NK-92 treated with Interleukin-12 subunit alpha and Interleukin-12 subunit beta, amount 100 ng/mL, for 24 hours (cell line): ENCODE measurements at regions not wholly inside any gene's neighbourhood (a gene's known extent, or its start where the extent isn't known, plus 50 kb on each side); places are given as distances from the start of the nearest gene placed in this dataset.

Experiments used
- DNase-seq: peaks from one replicate; lab custom pipeline; 2025; lab: John Stamatoyannopoulos, UW

GRCh38 chr3:159765030-159765859, 223.4 kb upstream of the IL12A start:
- DNase-seq: no peak

DNA sequence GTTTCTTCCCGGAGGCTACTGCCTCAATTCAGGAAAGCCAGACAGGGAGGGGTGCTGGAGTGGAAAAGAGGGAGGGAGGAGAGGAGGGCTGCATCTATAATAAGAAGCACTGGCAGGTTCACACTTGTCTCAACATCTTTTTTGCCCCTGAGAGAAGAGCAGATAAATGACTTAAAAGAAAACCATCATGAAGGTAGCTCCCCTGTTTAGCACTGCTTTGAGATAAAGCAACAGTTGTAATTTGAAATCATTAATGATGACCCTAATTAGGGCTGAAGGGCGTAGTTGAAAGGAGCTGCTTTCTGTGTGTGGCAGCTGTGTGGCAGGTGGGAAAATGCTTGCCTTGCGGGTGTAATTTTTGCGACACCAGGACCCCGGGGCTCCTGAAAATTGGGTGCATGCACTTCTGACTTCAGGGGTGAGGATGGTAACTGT, 222.8 kb upstream of the IL12A start:
- no peak for DNase-seq

DNA sequence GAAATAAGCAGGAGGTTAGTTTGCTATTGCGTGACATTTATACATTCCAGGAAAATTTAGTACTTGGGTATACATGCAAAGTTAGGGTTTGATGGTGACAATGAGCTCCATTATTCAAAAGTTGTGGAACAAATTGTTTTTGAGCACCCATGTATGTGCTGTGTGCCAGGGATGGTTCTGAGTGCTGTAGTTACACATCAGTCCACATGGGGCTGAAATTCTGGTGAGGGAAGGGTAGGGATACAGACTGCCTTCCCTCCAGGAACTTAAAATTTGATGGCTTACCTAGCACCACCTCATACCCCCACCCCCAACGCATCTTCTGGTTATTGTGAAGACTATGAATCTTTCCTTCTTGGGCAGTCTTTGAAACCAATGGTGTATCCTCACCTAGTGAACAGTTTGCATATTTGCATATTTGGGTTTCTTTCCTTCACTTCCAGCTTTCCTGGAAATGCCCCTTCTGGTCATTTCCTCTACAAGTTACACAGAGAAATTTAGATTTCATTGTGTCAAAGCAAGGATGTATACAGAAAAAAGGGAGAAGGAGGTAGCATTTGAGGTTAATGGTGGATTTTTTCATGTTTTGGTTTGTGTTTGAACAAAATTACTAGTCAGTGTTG, 222.0 kb upstream of the IL12A start:
- DNase-seq: no peak

DNA sequence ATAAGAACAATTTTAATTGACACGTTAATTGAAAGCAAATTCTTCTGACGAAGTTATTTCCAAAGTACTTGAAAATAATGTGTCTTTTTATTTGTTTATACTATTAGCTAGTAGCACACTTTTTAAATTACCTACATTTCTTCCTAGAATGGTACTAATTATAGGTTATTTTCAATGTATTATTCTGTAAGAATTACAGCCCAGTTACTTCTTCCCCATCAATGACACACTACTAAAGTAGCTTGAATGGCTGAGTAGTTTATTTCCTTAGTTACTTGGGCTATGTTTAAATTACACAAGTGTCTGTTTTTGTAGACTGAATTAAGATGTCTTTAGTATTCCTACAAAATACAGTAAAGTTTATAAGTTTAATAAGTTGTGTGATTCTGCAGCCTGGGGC, 217.6 kb upstream of the IL12A start:
- no peak for DNase-seq

DNA sequence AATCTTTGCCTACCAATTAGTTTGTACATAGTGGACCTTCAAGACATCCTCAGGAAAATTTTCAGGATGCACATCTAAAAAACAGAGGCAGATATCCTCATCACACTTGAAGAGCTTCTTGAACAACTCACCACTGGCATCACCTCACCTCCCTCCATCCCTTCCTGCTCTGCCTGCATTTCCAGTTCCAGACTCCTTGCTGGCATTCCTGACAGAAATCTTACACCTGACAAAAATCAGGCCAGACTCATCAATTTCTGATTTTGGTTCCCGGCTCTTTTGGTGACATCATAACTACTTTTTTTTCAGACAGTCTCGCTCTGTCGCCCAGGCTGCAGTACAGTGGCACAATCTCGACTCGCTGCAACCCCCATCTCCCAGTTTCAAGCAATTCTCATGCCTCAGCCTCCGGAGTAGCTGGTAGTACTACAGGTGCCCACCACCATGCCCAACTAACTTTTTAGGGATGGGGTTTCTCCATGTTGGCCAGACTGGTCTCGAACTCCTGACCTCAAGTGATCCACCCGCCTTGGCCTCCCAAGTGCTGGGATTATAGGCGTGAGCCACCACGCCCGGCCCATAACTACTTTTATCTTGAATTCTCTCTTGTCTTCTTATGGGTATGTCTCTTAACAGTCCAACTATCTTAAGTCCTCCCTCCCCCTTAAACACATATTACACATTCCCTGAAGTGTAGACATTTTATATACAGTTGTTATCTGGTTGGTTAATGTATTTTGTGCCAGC, 216.6 kb upstream of the IL12A start:
- DNase-seq: no peak

- DNase-seq: no peak
Observed at GRCh38 chr3:159773706-159774105, 214.9 kb upstream of the IL12A start.

- no peak for DNase-seq
Observed at GRCh38 chr3:159775372-159775961, 213.2 kb upstream of the IL12A start.

DNA sequence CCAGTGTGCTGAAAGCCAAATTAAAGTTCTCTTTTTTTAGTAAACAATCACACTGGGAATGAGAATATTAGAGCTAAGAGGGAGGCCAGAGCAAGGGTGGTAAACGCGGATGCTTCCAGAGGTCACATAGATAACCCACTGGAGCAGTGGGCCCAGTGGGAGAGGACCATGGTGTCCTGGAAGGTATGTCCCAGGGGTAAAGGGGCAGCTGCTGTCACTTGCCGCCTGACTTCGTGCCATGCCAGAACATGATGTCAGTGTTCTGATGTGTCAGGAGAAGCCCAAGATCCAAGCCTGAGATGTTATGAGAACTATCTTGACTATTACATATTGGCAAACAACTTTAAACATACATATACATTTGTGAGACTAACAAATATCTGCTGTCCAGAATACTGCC, 211.9 kb upstream of the IL12A start:
- DNase-seq: no peak

DNA sequence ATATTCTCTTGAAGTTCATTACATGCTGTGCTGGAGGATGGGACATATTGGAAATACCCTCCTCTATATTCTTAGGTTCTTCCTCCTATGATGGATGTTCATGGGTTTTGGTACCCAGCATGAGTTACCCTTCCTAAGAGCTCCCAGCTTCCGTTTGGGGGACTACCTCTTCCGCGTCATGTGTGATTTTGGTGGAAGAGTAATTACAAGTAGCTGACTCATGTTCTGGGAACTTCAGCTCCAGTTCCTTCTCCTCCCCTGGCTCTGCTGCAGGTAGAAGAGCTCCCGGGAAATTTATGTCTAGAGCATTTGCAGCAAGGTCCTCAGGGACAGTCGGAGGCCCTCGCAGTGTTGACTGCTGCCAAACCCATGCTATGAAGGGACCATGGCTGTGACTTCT, 208.8 kb upstream of the IL12A start:
- DNase-seq: no peak

DNA sequence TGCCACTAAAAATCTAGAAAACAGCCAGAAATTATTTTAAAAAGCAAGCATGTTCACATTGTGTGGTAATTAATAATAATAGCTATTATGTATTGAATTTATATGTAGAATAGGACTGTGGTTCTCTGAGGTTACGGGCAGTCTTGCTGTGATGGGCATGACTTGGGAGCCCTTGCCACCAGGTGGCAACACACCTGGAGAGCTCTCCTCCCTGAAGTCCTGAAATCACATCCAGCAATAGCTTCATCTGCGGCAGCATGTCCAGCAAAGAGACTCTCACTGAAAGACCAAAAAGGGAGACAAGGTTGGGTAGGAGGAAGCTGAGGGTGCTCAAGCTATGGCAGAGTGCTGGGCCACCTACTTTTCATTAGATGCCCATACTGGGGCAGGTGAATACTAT, 206.8 kb upstream of the IL12A start:
- DNase-seq: no peak

GRCh38 chr3:159782724-159783421, 205.8 kb upstream of the IL12A start:
- DNase-seq: no peak

GRCh38 chr3:159783780-159784742, 204.6 kb upstream of the IL12A start:
- DNase-seq: no peak

DNA sequence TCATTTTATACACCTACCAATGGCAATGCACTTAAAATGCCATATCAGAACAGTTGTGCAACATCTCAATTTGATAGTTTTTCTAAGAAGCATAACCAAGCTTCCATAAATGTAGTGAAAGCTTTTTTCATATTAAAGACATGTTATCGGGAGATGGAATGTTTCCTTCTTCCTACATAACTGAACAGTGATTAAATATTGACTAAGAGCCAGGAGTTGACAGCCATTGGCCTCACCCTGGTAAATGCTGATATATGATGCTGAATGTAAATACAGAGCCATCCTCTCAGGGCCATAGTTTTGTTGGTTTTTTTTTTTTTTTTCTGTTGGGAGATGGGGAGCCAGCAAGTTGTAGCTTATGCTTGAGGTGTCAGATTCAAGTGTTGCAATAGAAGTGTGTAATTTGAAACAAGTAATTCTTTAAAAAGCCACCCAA, 203.3 kb upstream of the IL12A start:
- no peak for DNase-seq

- DNase-seq: no peak
Observed at GRCh38 chr3:159786489-159787177, 202.0 kb upstream of the IL12A start.

- no peak for DNase-seq
Observed at GRCh38 chr3:159787178-159787574, 201.5 kb upstream of the IL12A start.

GRCh38 chr3:159787794-159788205, 200.8 kb upstream of the IL12A start:
- DNase-seq: no peak

DNA sequence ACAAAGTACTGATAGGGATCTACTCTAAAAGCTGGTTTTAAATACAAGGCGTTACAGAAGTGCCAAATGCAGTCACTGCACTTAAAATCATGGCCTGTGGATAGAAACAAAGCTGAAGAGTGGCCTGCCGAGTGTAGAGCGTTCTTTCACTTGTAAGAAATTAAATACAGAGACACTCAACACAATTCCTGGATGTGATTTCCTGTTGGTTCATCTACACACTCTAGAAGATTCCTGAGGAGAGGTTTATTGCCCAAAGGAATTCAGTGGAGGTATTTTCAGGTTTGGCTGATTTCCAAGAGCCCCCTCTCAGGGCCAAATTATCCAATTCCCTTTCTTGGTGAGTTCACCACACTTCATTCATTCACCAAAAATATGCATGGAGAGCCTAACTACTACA, 200.3 kb upstream of the IL12A start:
- DNase-seq: no peak

GRCh38 chr3:159789017-159789416, 199.6 kb upstream of the IL12A start:
- no peak for DNase-seq

GRCh38 chr3:159789742-159790635, 198.6 kb upstream of the IL12A start:
- no peak for DNase-seq
